Mammary epithelial cell (primary cell): ENCODE measurements at regions not wholly inside any gene's neighbourhood (a gene's known extent, or its start where the extent isn't known, plus 50 kb on each side); places are given as distances from the start of the nearest gene placed in this dataset.

Experiments
- EZH2 ChIP-seq: IDR thresholded peaks from 2 replicates; pipeline ENCODE4 v1.6.1; 2012; ENCODE audit warnings: low read length, inconsistent platforms, borderline replicate concordance
- TF ChIP-seq, protein P1 (sequence below), 2 donors: IDR thresholded peaks in 1 of 2; conservative IDR thresholded peaks in 1 of 2; 2 replicates each; pipeline ENCODE4 v1.5.1; 2011 to 2012; ENCODE audit warnings: inconsistent platforms in 2 of 2, low read length in 2 of 2, mild to moderate bottlenecking in 2 of 2, control low read depth in 1 of 2, low read depth in 1 of 2; ENCODE audit not compliant: insufficient read depth in 1 of 2; ENCODE audit errors: extremely low read depth in 1 of 2

DNA sequence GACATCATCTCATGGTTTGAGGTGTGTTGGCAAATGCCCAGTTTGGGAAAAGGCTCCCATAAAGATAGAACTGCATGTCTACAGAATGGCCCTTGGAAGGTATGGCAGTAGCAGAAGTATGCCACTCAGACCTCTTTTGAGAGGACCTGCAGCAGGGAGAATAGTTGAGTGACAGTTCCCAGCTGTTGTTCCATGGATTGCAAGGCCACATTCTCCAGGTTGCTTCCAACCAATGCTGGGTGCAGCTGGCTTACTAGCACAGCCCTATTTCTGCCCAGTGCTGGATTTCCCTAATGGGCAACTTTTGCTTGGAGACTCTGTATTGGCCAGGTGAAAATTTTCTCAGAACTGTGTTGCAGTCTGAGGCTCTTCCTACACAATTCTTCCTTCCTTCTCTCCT is 266.2 kb downstream of the UTP18 start:
- TF ChIP-seq, protein P1, sequence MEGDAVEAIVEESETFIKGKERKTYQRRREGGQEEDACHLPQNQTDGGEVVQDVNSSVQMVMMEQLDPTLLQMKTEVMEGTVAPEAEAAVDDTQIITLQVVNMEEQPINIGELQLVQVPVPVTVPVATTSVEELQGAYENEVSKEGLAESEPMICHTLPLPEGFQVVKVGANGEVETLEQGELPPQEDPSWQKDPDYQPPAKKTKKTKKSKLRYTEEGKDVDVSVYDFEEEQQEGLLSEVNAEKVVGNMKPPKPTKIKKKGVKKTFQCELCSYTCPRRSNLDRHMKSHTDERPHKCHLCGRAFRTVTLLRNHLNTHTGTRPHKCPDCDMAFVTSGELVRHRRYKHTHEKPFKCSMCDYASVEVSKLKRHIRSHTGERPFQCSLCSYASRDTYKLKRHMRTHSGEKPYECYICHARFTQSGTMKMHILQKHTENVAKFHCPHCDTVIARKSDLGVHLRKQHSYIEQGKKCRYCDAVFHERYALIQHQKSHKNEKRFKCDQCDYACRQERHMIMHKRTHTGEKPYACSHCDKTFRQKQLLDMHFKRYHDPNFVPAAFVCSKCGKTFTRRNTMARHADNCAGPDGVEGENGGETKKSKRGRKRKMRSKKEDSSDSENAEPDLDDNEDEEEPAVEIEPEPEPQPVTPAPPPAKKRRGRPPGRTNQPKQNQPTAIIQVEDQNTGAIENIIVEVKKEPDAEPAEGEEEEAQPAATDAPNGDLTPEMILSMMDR (conservative IDR thresholded peaks at IDR 0.05 in 1 of 2, IDR thresholded peaks at IDR 0.05 in 1 of 2; ENCODE audit: extremely low read depth in 1 of 2, insufficient read depth in 1 of 2, low read depth in 1 of 2, low read length in 2 of 2) = no peak
- no peak for TF ChIP-seq EZH2
